DND-41 (cell line): ENCODE measurements at regions not wholly inside any gene's neighbourhood (a gene's known extent, or its start where the extent isn't known, plus 50 kb on each side); places are given as distances from the start of the nearest gene placed in this dataset.

Experiments
- CTCF ChIP-seq: IDR thresholded peaks from 2 replicates; pipeline ENCODE4 v1.5.1; 2012; ENCODE audit warnings: borderline replicate concordance, low read length, moderate library complexity, mild to moderate bottlenecking; ENCODE audit not compliant: poor library complexity, severe bottlenecking; ENCODE audit errors: extremely low read depth
- EZH2 ChIP-seq: IDR thresholded peaks from 3 replicates; pipeline ENCODE4 v1.6.1; 2012; ENCODE audit warnings: borderline replicate concordance, low read depth, mild to moderate bottlenecking, moderate library complexity, low read length, inconsistent platforms; ENCODE audit not compliant: severe bottlenecking

DNA sequence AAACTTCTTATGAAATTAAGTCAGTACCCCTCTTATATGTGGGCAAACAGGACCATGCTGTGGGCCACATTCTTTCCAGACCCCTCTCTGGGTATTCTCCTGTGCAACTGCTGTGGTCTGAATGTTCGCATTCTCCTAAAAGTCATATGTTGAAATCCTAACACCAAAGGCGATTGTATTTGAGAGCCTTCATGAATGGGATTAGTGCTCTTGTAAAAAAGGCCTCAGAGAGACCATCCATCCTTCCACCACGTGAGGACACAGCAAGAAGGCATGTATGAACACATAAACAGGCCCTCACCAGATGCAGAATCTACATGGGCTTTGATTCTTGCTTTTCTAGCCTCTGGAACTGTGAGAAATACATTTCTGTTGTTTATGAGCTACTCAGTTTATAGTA lies 68.0 kb upstream of the NAALADL2 start:
- no peak for TF ChIP-seq CTCF
- no peak for TF ChIP-seq EZH2
